SH-SY5Y (cell line): ENCODE measurements at regions not wholly inside any gene's neighbourhood (a gene's known extent, or its start where the extent isn't known, plus 50 kb on each side); places are given as distances from the start of the nearest gene placed in this dataset.

Experiments
- GATA2 ChIP-seq: IDR thresholded peaks from 2 replicates; pipeline ENCODE4 v1.6.1; 2011; ENCODE audit warnings: mild to moderate bottlenecking, low read depth, low read length
- GATA3 ChIP-seq: IDR thresholded peaks from 2 replicates; pipeline ENCODE4 v1.6.1; 2011; ENCODE audit warnings: low read depth, mild to moderate bottlenecking, low read length, moderate library complexity

DNA sequence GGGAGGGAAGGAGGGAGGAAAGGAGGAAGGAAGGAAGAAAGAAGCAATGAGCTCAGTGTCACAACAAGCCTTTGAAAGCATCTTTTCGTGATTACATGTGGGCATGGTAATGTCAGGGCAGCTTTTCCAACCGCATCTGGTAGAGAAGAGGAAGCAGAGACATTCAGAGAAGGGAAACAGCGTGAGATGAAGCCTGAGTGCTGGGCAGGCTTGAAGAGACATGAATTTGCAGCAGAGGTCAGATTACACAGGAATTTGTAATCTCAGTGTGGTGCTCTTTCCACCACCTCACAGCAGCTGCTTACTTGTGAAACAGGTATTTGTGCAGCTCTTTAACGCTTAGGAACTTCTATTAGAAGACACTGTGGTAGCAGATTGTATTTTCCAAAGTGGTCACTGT lies 289.5 kb upstream of the C11orf87 start:
- TF ChIP-seq GATA2, result no peak
- no peak for TF ChIP-seq GATA3
